ENCODE measurements at regions not wholly inside any gene's neighbourhood (a gene's known extent, or its start where the extent isn't known, plus 50 kb on each side); places are given as distances from the start of the nearest gene placed in this dataset.

DNA sequence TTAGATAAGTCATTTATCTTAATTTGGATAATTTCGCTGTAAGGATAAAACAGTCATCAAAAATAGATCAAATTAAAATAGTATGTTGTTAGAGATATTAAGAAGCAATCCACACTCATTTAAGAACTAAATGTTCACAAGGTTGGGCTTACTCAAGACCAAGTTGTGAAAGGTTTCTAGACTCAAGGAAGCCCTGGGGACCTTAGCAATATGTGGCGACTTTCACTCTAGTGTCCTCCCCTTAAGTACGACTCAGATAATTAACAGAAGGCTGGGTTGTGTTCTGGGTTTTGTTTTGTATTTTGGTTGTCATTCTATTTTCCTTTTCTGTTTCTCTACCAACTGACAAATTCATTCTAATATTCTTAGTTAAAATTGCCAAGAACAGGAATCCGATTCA, 1008.0 kb downstream of the PCDH9 start:
- no peak overlapping the region for H3K4me3 ChIP-seq (replicated peaks; ENCODE audit: low read depth, low read length)
- H3K27me3 ChIP-seq (replicated peaks; ENCODE audit: control insufficient read depth, insufficient read depth, low read length): no peaks in the 10 kb centered on the region
- DNase-seq (ENCODE audit: extremely low read depth, insufficient read length): no peak
- no peaks in the 10 kb centered on the region for H3K36me3 ChIP-seq (ENCODE audit: control insufficient read depth, insufficient read depth, low read length)
- TF ChIP-seq, protein P1, sequence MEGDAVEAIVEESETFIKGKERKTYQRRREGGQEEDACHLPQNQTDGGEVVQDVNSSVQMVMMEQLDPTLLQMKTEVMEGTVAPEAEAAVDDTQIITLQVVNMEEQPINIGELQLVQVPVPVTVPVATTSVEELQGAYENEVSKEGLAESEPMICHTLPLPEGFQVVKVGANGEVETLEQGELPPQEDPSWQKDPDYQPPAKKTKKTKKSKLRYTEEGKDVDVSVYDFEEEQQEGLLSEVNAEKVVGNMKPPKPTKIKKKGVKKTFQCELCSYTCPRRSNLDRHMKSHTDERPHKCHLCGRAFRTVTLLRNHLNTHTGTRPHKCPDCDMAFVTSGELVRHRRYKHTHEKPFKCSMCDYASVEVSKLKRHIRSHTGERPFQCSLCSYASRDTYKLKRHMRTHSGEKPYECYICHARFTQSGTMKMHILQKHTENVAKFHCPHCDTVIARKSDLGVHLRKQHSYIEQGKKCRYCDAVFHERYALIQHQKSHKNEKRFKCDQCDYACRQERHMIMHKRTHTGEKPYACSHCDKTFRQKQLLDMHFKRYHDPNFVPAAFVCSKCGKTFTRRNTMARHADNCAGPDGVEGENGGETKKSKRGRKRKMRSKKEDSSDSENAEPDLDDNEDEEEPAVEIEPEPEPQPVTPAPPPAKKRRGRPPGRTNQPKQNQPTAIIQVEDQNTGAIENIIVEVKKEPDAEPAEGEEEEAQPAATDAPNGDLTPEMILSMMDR (IDR thresholded peaks at IDR 0.05; ENCODE audit: insufficient read depth, low read length, poor library complexity, severe bottlenecking): no peak

DNA sequence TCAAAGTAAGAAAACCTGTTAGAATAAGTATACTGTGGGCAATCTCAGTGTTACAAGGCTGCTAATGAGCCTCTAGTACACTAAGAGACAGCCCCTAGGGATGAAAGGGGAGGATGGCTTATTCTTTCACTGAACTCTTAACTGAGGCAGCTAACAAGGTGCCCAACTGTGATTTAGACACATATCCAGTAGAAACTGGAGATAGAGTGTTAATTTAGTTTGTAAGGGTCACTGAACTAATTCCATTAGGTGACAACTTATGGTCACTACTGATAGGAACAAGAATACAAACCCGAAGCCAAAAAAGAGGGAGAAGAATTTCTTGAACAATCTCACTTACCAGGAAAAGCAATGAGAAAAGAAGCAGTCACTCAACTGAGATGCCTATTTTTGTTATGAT, 1010.6 kb downstream of the PCDH9 start:
- Histone ChIP-seq H3K36me3 (ENCODE audit: control insufficient read depth, insufficient read depth, low read length) (no peaks in the 10 kb centered on the region), H3K27me3 (replicated peaks; ENCODE audit: control insufficient read depth, insufficient read depth, low read length) (no peaks in the 10 kb centered on the region), H3K4me3 (replicated peaks; ENCODE audit: low read depth, low read length) (no peak overlapping the region)
- TF ChIP-seq, protein P1 (IDR thresholded peaks at IDR 0.05; ENCODE audit: insufficient read depth, low read length, poor library complexity, severe bottlenecking): no peak
- no peak for DNase-seq (ENCODE audit: extremely low read depth, insufficient read length)

GRCh38 chr13:66218583-66218982, 1011.6 kb downstream of the PCDH9 start:
- H3K4me3 ChIP-seq (replicated peaks; ENCODE audit: low read depth, low read length): no peak overlapping the region
- DNase-seq (ENCODE audit: extremely low read depth, insufficient read length): no peak
- TF ChIP-seq, protein P1 (IDR thresholded peaks at IDR 0.05; ENCODE audit: insufficient read depth, low read length, poor library complexity, severe bottlenecking): no peak
- no peaks in the 10 kb centered on the region for H3K27me3 ChIP-seq (replicated peaks; ENCODE audit: control insufficient read depth, insufficient read depth, low read length)
- no peaks in the 10 kb centered on the region for H3K36me3 ChIP-seq (ENCODE audit: control insufficient read depth, insufficient read depth, low read length)

- no peak for DNase-seq (ENCODE audit: extremely low read depth, insufficient read length)
- H3K4me3 ChIP-seq (replicated peaks; ENCODE audit: low read depth, low read length): no peak overlapping the region
- TF ChIP-seq, protein P1 (IDR thresholded peaks at IDR 0.05; ENCODE audit: insufficient read depth, low read length, poor library complexity, severe bottlenecking): no peak
These were observed 1013.4 kb downstream of the PCDH9 start for GRCh38 chr13:66216728-66217127.

GRCh38 chr13:66214467-66214866, 1015.7 kb downstream of the PCDH9 start:
- no peak overlapping the region for H3K4me3 ChIP-seq (replicated peaks; ENCODE audit: low read depth, low read length)
- no peaks in the 10 kb centered on the region for H3K27me3 ChIP-seq (replicated peaks; ENCODE audit: control insufficient read depth, insufficient read depth, low read length)
- H3K36me3 ChIP-seq (ENCODE audit: control insufficient read depth, insufficient read depth, low read length): no peaks in the 10 kb centered on the region
- DNase-seq (ENCODE audit: extremely low read depth, insufficient read length): no peak
- TF ChIP-seq, protein P1 (IDR thresholded peaks at IDR 0.05; ENCODE audit: insufficient read depth, low read length, poor library complexity, severe bottlenecking): no peak

More at GRCh38 chr13:66216728-66217127, 1013.4 kb downstream of the PCDH9 start:
- H3K36me3 ChIP-seq (ENCODE audit: control insufficient read depth, insufficient read depth, low read length): no peaks in the 10 kb centered on the region
- H3K27me3 ChIP-seq (replicated peaks; ENCODE audit: control insufficient read depth, insufficient read depth, low read length): no peaks in the 10 kb centered on the region

DNA sequence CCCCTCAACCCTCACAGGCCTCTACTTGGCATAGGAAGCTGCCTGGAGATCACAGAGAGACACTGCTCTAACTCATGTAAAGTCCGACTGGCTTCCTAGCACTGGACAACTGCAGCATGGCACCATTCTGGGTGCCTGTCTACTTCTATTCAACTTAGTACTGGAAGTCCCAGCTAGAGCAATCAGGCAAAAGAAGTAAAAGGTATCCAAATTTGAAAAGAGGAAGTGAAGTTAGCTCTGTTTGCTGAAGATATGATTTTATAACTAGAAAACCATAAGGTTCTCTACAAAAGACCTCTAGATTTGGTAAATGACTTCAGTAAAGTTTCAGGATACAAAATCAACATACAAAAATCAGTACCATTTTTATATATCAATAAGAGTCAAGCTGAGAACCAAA, 1017.6 kb downstream of the PCDH9 start:
- TF ChIP-seq, protein P1 (IDR thresholded peaks at IDR 0.05; ENCODE audit: insufficient read depth, low read length, poor library complexity, severe bottlenecking): no peak
- H3K36me3 ChIP-seq (ENCODE audit: control insufficient read depth, insufficient read depth, low read length): no peaks in the 10 kb centered on the region
- H3K27me3 ChIP-seq (replicated peaks; ENCODE audit: control insufficient read depth, insufficient read depth, low read length): no peaks in the 10 kb centered on the region
- H3K4me3 ChIP-seq (replicated peaks; ENCODE audit: low read depth, low read length): no peak overlapping the region
- no peak for DNase-seq (ENCODE audit: extremely low read depth, insufficient read length)
